ENCODE measurements at regions not wholly inside any gene's neighbourhood (a gene's known extent, or its start where the extent isn't known, plus 50 kb on each side); places are given as distances from the start of the nearest gene placed in this dataset.

- DNase-seq (ENCODE audit: low spot score) = no peak
Observed at GRCh38 chr17:36756695-36757094, 155.3 kb downstream of the MRM1 start.

- no peak for DNase-seq (ENCODE audit: low spot score)
Observed at GRCh38 chr17:36760425-36760824, 159.0 kb downstream of the MRM1 start.

DNA sequence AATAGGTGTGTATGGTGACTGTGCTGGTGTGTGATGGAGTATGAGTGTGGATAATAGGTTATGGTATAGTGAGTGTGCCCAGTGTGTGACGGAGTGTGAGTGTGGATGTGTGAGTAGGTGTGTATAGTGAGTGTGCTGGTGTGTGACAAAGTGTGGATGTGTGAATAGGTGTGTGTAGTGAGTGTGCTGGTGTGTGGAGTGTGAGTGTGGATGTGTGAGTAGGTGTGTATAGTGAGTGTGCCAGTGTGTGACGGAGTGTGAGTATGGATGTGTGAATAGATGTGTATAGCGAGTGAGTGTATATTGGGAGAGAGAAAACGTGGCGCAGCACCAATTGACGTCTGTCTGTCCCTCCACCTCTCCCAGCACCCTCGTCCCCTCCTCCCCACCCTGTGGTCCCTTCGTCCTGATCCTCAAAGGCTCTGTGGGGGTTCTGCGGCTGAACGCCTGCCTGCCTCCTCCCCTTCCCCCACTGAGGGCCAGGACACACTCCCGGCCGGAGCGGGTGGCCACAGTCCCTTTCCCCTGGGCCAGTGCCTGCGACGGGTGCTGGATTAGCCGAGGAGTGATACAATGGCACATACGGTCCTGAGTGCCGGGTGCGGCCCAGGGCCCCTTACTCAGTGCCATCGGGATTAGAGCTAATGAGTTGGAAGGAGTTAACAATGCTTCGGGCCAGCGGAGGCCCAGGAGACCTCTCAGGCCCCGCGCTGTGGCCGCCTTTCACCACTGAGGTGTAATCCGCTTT, 160.0 kb downstream of the MRM1 start:
- no peak for DNase-seq (ENCODE audit: low spot score)

GRCh38 chr17:36765436-36766043, 164.2 kb downstream of the MRM1 start:
- DNase-seq (ENCODE audit: low spot score) = no peak

- DNase-seq (ENCODE audit: low spot score) = no peak
Observed at GRCh38 chr17:36768394-36768793, 167.0 kb downstream of the MRM1 start.

GRCh38 chr17:36773039-36773438, 164.2 kb upstream of the LHX1 start:
- no peak for DNase-seq (ENCODE audit: low spot score)

- no peak for DNase-seq (ENCODE audit: low spot score)
Observed at GRCh38 chr17:36777118-36777517, 160.2 kb upstream of the LHX1 start.

DNA sequence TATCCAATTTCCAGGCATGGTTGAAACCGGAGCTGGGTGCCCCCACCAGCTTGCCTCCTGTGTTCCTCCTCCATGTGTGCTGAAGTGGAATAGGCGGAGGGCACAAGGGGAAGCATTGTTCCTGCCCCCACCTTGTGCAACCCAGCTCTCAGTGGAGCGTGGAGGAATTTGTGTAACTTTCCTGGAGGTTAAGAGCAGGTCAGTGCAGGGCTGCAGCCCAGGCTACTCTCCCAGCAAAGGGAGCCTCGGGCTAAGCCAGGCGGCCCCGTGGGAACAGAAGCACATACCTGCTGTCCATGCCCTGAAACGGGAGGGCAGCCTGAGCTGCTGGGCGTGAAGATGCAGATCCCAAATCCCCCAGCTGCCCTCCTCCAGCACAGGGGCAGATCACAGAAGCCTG, 158.8 kb upstream of the LHX1 start:
- no peak for DNase-seq (ENCODE audit: low spot score)

GRCh38 chr17:36779550-36779949, 157.7 kb upstream of the LHX1 start:
- no peak for DNase-seq (ENCODE audit: low spot score)

DNA sequence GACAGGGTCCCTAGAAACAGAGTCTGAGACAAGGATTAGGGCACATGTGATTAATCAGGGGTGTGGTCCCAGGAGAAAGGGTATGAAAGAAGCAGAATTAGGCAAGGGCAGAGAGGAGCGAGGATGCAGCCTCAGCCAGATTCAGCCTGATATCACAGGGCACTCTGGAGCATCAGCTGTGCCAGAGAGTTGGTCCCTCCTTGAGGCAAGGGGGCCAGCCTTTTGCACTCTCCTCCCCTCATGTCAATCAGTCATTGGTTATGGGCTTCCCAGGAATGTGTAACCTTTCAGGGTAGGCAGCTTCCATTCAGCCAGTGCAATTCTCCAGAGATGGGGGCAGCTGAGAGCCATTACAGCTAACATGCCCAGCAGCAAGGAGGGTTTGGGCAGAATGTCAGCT, 152.6 kb upstream of the LHX1 start:
- DNase-seq (ENCODE audit: low spot score) = no peak

- no peak for DNase-seq (ENCODE audit: low spot score)
Observed at GRCh38 chr17:36786867-36787266, 150.4 kb upstream of the LHX1 start.

DNA sequence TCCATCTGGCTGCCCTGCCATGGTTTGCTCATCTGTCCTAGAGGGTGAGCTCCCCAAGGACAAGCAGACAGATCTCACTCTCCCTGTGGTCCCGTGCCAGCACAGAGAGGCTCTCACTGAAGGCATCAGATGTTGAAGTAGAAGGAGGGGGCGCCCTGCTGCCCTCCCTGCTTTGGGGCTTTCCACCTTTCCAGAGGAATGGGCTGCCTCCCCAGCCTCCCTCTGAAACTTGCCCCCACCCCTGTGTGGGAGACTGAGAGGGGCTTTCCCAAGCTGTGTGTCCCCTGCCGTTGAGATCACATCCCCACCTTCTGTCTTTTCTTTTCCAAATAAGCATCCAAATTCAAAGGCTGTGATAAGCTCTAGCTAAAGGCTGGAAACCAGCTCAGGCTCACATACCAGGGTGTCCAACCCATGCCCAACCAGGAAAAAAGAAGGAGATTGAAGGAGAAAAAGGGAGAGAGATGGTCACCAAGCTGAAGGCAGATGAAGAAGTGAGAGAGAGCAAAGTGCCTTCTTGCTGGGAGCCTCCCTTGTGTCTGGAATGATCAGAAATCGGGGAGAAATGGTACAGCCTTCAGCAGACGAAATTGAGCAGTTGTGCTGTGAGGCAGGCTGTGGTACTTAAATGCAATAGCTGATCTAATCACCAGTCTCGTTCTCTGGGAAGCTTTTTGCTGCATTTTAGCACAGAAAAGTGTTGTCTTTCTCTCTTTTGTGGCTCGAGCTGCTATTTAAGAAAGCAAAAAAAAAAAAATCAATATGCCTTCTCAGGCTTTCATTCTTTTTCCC, 145.9 kb upstream of the LHX1 start:
- no peak for DNase-seq (ENCODE audit: low spot score)

DNA sequence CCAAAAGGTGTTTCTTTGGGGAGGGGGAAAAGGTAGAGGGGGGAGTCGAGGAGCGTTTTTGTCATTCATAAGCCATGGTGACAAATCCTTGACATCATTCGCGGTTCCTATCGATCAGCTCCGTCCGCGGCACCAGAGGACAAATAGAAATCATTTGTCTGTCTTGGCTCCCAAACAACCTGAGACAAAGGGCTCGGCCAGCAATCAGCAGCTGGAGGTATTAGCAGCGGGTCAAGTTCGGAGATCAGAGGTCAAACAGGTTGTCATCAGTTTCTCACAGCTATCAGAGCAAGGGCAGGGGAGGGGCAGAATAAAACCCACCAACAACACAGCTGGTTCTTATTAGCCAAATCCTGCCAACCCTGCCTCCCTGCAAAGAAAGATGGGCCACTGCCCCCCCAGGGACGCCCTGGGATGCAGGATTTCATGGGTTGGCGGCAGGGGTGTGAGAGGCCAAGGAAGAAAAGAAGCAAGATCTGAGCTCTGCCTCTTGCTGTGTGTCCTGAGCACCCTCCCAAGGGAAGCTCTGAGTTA, 145.3 kb upstream of the LHX1 start:
- no peak for DNase-seq (ENCODE audit: low spot score)

DNA sequence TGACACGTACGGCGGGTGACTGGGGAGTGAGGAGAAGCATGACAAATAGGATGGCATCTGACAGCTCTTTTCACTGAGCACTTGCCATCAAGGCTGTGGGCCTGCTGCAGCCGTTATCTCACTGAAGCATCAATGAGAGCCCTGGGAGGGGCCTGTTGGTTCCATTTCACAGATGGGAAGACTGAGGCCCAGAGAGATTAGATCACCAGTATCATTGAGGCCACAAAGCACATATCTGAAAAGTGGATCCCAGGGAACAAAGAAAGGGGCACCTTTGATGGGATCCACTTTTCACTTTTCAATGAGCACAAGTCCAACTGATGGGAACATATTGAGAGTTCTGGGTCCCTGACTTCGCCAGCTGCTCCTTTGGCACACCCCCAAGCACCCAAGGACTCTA, 144.4 kb upstream of the LHX1 start:
- no peak for DNase-seq (ENCODE audit: low spot score)

- DNase-seq (ENCODE audit: low spot score) = no peak
Observed at GRCh38 chr17:36793976-36794375, 143.3 kb upstream of the LHX1 start.

DNA sequence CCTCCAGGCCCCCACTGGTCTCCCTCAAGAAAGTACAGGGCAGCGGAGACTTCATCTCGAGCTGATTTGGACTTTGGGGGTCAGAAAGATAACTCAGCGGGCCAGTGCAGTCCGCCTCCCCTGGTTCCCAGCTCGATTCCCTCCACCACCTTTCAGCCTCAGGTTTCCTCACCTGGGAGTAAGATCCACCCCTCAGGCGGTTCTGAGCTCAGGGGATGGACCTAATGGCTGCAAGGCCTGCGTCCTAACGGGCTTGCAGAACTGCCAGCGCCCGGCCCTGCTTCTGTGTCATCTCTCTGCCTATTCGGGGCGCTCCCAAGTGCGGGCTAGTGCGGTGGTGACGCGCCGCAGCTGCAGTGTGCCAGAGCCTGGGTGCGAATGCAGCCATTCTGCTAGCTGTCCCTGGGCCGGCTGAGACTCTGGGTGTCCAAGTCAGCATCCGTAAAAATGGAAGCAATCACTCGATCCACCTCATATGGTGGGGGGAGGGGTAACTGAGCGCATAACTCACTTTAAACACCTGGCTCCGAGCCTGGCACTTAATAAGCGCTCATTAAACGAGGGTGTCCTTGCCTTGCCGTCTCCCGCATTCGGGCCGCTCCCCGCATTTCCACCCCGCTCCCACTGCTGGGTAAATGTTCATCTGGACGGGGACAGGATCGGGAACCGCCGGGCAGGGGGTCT, 129.6 kb upstream of the LHX1 start:
- no peak for DNase-seq (ENCODE audit: low spot score)

DNA sequence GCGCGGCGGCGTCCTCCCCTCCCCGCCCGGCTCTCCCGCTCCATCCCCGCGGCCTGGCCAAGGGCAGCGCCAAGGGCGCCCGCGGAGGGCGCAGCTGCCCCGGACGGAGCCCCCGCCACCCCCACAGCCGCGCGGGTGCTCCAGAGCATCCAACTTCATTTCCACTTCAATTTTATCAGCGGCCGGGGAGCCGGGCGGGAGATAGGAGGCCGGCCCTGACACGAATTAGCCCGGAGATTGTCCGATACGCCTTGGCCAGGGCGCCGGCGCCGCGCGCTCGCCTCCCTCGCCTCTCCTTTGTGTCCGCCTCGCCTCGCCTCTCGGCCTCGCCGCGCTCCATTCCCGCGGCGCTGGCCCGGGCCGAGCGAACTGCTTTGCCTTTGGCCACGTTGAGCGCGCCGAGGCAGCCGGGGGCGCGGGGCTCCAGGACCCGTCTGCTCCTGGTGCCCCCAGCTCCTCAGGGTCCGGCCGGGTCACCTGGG, 129.1 kb upstream of the LHX1 start:
- DNase-seq (ENCODE audit: low spot score) = no peak

DNA sequence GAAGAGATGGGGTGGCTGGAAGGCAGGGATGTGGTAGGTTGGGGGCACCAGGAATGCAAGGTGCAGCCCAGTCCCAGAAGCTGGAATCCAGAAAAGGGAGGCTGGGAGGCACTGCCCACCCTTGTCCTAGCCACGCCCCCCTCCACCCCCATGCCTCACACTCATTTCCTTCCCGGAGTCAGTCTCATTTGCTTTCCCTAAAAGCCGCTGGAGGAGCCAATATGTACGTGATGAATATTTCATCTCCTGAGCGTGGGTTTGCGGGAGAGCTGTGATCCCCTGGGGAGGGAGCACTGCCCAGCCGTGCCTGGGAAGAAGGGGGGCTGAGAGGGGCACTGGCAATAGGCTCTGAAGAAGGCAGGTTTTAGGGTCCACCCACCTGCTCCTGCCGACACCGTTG, 124.5 kb upstream of the LHX1 start:
- DNase-seq (ENCODE audit: low spot score) = no peak

- no peak for DNase-seq (ENCODE audit: low spot score)
Observed at GRCh38 chr17:36813357-36813756, 123.9 kb upstream of the LHX1 start.

- no peak for DNase-seq (ENCODE audit: low spot score)
Observed at GRCh38 chr17:36813957-36814563, 123.2 kb upstream of the LHX1 start.

GRCh38 chr17:36814958-36815357, 122.3 kb upstream of the LHX1 start:
- no peak for DNase-seq (ENCODE audit: low spot score)
